LHCN-M2 (cell line): ENCODE measurements at regions not wholly inside any gene's neighbourhood (a gene's known extent, or its start where the extent isn't known, plus 50 kb on each side); places are given as distances from the start of the nearest gene placed in this dataset.

ENCODE experiments used
- DNase-seq: peaks from one replicate; pipeline ENCODE4 v3.0.0-alpha.2; 2012; ENCODE audit warnings: low read depth

- no peak for DNase-seq
These were observed 61.2 kb downstream of the KLF6 start for GRCh38 chr10:3723766-3724165.

GRCh38 chr10:3720228-3721019 is 64.6 kb downstream of the KLF6 start:
- peak; percentile 55 for DNase-seq

GRCh38 chr10:3719024-3719843 is 65.8 kb downstream of the KLF6 start:
- DNase-seq, result no peak

- DNase-seq, result no peak
These were observed 68.9 kb downstream of the KLF6 start for GRCh38 chr10:3716093-3716492.

GRCh38 chr10:3714967-3715366 is 70.0 kb downstream of the KLF6 start:
- DNase-seq, result no peak

- no peak for DNase-seq
These were observed 70.5 kb downstream of the KLF6 start for GRCh38 chr10:3714531-3714930.

GRCh38 chr10:3712707-3713106 is 72.3 kb downstream of the KLF6 start:
- no peak for DNase-seq

GRCh38 chr10:3711918-3712317 is 73.1 kb downstream of the KLF6 start:
- no peak for DNase-seq

- DNase-seq, result no peak
These were observed 74.2 kb downstream of the KLF6 start for GRCh38 chr10:3710764-3711163.

- DNase-seq, result no peak
These were observed 75.5 kb downstream of the KLF6 start for GRCh38 chr10:3709456-3710060.

- no peak for DNase-seq
These were observed 76.2 kb downstream of the KLF6 start for GRCh38 chr10:3708852-3709251.

- DNase-seq, result no peak
These were observed 80.3 kb downstream of the KLF6 start for GRCh38 chr10:3704565-3705325.

GRCh38 chr10:3702569-3702968 is 82.4 kb downstream of the KLF6 start:
- DNase-seq, result no peak

- DNase-seq, result no peak
These were observed 82.9 kb downstream of the KLF6 start for GRCh38 chr10:3702056-3702546.

GRCh38 chr10:3701491-3701890 is 83.5 kb downstream of the KLF6 start:
- no peak for DNase-seq

GRCh38 chr10:3700531-3701076 is 84.4 kb downstream of the KLF6 start:
- no peak for DNase-seq

- DNase-seq, result no peak
These were observed 85.1 kb downstream of the KLF6 start for GRCh38 chr10:3699916-3700315.

- no peak for DNase-seq
These were observed 86.7 kb downstream of the KLF6 start for GRCh38 chr10:3698312-3698711.

GRCh38 chr10:3693698-3694080 is 91.3 kb downstream of the KLF6 start:
- DNase-seq, result no peak

GRCh38 chr10:3693022-3693697 is 91.8 kb downstream of the KLF6 start:
- DNase-seq, result no peak
